22Rv1 (cell line): ENCODE measurements at regions not wholly inside any gene's neighbourhood (a gene's known extent, or its start where the extent isn't known, plus 50 kb on each side); places are given as distances from the start of the nearest gene placed in this dataset.

Experiments
- CTCF ChIP-seq: fragments of 450-650 bp; IDR thresholded peaks from 2 replicates; pipeline ENCODE4 v1.5.1; 2017; ENCODE audit warnings: mild to moderate bottlenecking
- ZFX ChIP-seq: fragments of 450-650 bp; IDR thresholded peaks from 2 replicates; pipeline ENCODE4 v1.6.1; 2017; ENCODE audit warnings: antibody characterized with exemption, borderline replicate concordance

- TF ChIP-seq CTCF (no peak), ZFX (no peak)
These were observed 200.5 kb upstream of the IRS2 start for GRCh38 chr13:109986851-109987250.
